Astrocyte (in vitro differentiated cells and primary cell): ENCODE measurements at regions not wholly inside any gene's neighbourhood (a gene's known extent, or its start where the extent isn't known, plus 50 kb on each side); places are given as distances from the start of the nearest gene placed in this dataset.

Experiments used
- DNase-seq: peaks from one replicate; pipeline ENCODE4 v3.0.0-alpha.2; 2010; ENCODE audit warnings: low read depth
- FAIRE-seq: peaks from 2 replicates; lab custom pipeline; 2011; peaks lifted over from hg19 to GRCh38; lab: Jason Lieb, UNC
- H2AFZ ChIP-seq: 2 replicates; pipeline ENCODE4 v1.6.0; 2012; ENCODE audit warnings: low read depth, low read length, inconsistent platforms
- H3K27ac ChIP-seq: 2 replicates; pipeline ENCODE4 v1.5.1; 2011; ENCODE audit warnings: low read depth, low read length, inconsistent platforms
- H3K27me3 ChIP-seq: 2 replicates; pipeline ENCODE4 v1.6.0; 2011; ENCODE audit warnings: low read length, inconsistent platforms; ENCODE audit not compliant: insufficient read depth
- H3K36me3 ChIP-seq: 2 replicates; pipeline ENCODE4 v1.5.1; 2011; ENCODE audit warnings: low read length, inconsistent platforms; ENCODE audit not compliant: insufficient read depth
- H3K4me1 ChIP-seq: 2 replicates; pipeline ENCODE4 v1.5.1; 2011; ENCODE audit warnings: low read length, inconsistent platforms; ENCODE audit not compliant: insufficient read depth
- H3K4me2 ChIP-seq: 2 replicates; pipeline ENCODE4 v1.6.0; 2012; ENCODE audit warnings: low read length, inconsistent platforms
- H3K4me3 ChIP-seq: 2 replicates; pipeline ENCODE4 v1.5.1; 2011; ENCODE audit warnings: low read depth, mild to moderate bottlenecking, low read length, inconsistent platforms; ENCODE audit not compliant: insufficient read depth
- H3K79me2 ChIP-seq: 2 replicates; pipeline ENCODE4 v1.6.0; 2012; ENCODE audit warnings: mild to moderate bottlenecking, low read length, inconsistent platforms; ENCODE audit not compliant: insufficient read depth
- H3K9ac ChIP-seq: 2 replicates; pipeline ENCODE4 v1.6.0; 2012; ENCODE audit warnings: mild to moderate bottlenecking, low read length, inconsistent platforms
- H3K9me3 ChIP-seq: 2 replicates; pipeline ENCODE4 v1.5.1; 2012; ENCODE audit warnings: low read depth, mild to moderate bottlenecking, low read length, inconsistent platforms; ENCODE audit not compliant: insufficient read depth
- H4K20me1 ChIP-seq: 2 replicates; pipeline ENCODE4 v1.6.0; 2012; ENCODE audit warnings: low read length, inconsistent platforms; ENCODE audit not compliant: insufficient read depth
- H3K27ac Mint-ChIP-seq: one replicate; pipeline ENCODE4 v1.8.0; 2021; ENCODE audit warnings: mild to moderate bottlenecking, mixed read lengths; ENCODE audit not compliant: unreplicated experiment
- H3K27me3 Mint-ChIP-seq: one replicate; pipeline ENCODE4 v1.8.0; 2021; ENCODE audit warnings: low read depth, mixed read lengths; ENCODE audit not compliant: unreplicated experiment
- H3K36me3 Mint-ChIP-seq: one replicate; pipeline ENCODE4 v1.8.0; 2021; ENCODE audit warnings: low read depth, mixed read lengths; ENCODE audit not compliant: unreplicated experiment
- H3K4me1 Mint-ChIP-seq: one replicate; pipeline ENCODE4 v1.8.0; 2021; ENCODE audit warnings: low read depth, mixed read lengths; ENCODE audit not compliant: unreplicated experiment
- H3K4me3 Mint-ChIP-seq: one replicate; pipeline ENCODE4 v1.8.0; 2021; ENCODE audit warnings: mild to moderate bottlenecking, moderate library complexity, mixed read lengths; ENCODE audit not compliant: unreplicated experiment
- H3K9me3 Mint-ChIP-seq: one replicate; pipeline ENCODE4 v1.8.0; 2021; ENCODE audit warnings: mild to moderate bottlenecking, mixed read lengths; ENCODE audit not compliant: unreplicated experiment
- EZH2 ChIP-seq: IDR thresholded peaks from 2 replicates; pipeline ENCODE4 v1.6.1; 2012; ENCODE audit warnings: mild to moderate bottlenecking, low read length, inconsistent platforms; ENCODE audit not compliant: insufficient read depth
- TF ChIP-seq, protein P1 (sequence below): IDR thresholded peaks from 2 replicates; pipeline ENCODE4 v1.5.1; 2011; ENCODE audit warnings: low read depth, mild to moderate bottlenecking, inconsistent platforms, low read length, moderate library complexity; ENCODE audit not compliant: insufficient read depth

GRCh38 chr4:137394018-137394417 lies 138.3 kb downstream of the PCDH18 start:
- H3K36me3 Mint-ChIP-seq: no peaks in the 10 kb centered on the region
- Histone ChIP-seq H3K4me2 (no peak overlapping the region), H3K27me3 (no peaks in the 10 kb centered on the region), H3K27ac (no peak overlapping the region), H3K9ac (no peak overlapping the region), H3K36me3 (no peaks in the 10 kb centered on the region), H3K4me1 (no peaks in the 10 kb centered on the region), H4K20me1 (no peaks in the 10 kb centered on the region), H3K4me3 (no peak overlapping the region), H2AFZ (no peak overlapping the region), H3K9me3 (no peaks in the 10 kb centered on the region), H3K79me2 (no peaks in the 10 kb centered on the region)
- DNase-seq (no peak), FAIRE-seq (no peak)
- no peak for TF ChIP-seq EZH2
- TF ChIP-seq, protein P1, sequence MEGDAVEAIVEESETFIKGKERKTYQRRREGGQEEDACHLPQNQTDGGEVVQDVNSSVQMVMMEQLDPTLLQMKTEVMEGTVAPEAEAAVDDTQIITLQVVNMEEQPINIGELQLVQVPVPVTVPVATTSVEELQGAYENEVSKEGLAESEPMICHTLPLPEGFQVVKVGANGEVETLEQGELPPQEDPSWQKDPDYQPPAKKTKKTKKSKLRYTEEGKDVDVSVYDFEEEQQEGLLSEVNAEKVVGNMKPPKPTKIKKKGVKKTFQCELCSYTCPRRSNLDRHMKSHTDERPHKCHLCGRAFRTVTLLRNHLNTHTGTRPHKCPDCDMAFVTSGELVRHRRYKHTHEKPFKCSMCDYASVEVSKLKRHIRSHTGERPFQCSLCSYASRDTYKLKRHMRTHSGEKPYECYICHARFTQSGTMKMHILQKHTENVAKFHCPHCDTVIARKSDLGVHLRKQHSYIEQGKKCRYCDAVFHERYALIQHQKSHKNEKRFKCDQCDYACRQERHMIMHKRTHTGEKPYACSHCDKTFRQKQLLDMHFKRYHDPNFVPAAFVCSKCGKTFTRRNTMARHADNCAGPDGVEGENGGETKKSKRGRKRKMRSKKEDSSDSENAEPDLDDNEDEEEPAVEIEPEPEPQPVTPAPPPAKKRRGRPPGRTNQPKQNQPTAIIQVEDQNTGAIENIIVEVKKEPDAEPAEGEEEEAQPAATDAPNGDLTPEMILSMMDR: no peak
- H3K27me3 Mint-ChIP-seq: no peaks in the 10 kb centered on the region
- no peak overlapping the region for H3K27ac Mint-ChIP-seq
- H3K9me3 Mint-ChIP-seq: no peaks in the 10 kb centered on the region
- H3K4me3 Mint-ChIP-seq: no peak overlapping the region
- H3K4me1 Mint-ChIP-seq: no peaks in the 10 kb centered on the region

- peak; percentile 53 for DNase-seq
- Mint-ChIP-seq H3K36me3 (no peaks in the 10 kb centered on the region), H3K4me3 (no peak overlapping the region), H3K9me3 (no peaks in the 10 kb centered on the region), H3K4me1 (no peaks in the 10 kb centered on the region), H3K27ac (no peak overlapping the region), H3K27me3 (no peaks in the 10 kb centered on the region)
- H4K20me1 ChIP-seq: no peaks in the 10 kb centered on the region
- TF ChIP-seq EZH2: no peak
- TF ChIP-seq, protein P1: no peak
- H3K79me2 ChIP-seq: no peaks in the 10 kb centered on the region
- H3K4me1 ChIP-seq: no peaks in the 10 kb centered on the region
- no peak overlapping the region for H2AFZ ChIP-seq
- no peak overlapping the region for H3K27ac ChIP-seq
- H3K36me3 ChIP-seq: no peaks in the 10 kb centered on the region
- no peak overlapping the region for H3K9ac ChIP-seq
- H3K4me2 ChIP-seq: no peak overlapping the region
- FAIRE-seq: no peak
- no peaks in the 10 kb centered on the region for H3K9me3 ChIP-seq
- no peaks in the 10 kb centered on the region for H3K27me3 ChIP-seq
- H3K4me3 ChIP-seq: no peak overlapping the region
Observed at GRCh38 chr4:137393044-137393443, 139.2 kb downstream of the PCDH18 start.

- Histone ChIP-seq H3K27me3 (no peaks in the 10 kb centered on the region), H3K9me3 (no peaks in the 10 kb centered on the region), H3K27ac (no peak overlapping the region), H4K20me1 (no peaks in the 10 kb centered on the region), H3K4me1 (no peaks in the 10 kb centered on the region), H2AFZ (no peak overlapping the region), H3K4me2 (no peak overlapping the region), H3K79me2 (no peaks in the 10 kb centered on the region), H3K36me3 (no peaks in the 10 kb centered on the region), H3K9ac (no peak overlapping the region), H3K4me3 (no peak overlapping the region)
- DNase-seq (no peak), FAIRE-seq (no peak)
- no peaks in the 10 kb centered on the region for H3K36me3 Mint-ChIP-seq
- no peaks in the 10 kb centered on the region for H3K27me3 Mint-ChIP-seq
- H3K4me3 Mint-ChIP-seq: no peak overlapping the region
- no peak for TF ChIP-seq EZH2
- TF ChIP-seq, protein P1: no peak
- H3K4me1 Mint-ChIP-seq: no peaks in the 10 kb centered on the region
- no peaks in the 10 kb centered on the region for H3K9me3 Mint-ChIP-seq
- no peak overlapping the region for H3K27ac Mint-ChIP-seq
Observed at GRCh38 chr4:137390707-137391106, 141.6 kb downstream of the PCDH18 start.
